Fibroblast of upper back skin (primary cell): ENCODE measurements at regions not wholly inside any gene's neighbourhood (a gene's known extent, or its start where the extent isn't known, plus 50 kb on each side); places are given as distances from the start of the nearest gene placed in this dataset.
"Not testable (repeated sequence)": the region's sequence is repeated elsewhere in the genome, so short reads cannot be mapped to it uniquely, and the experiment has no call there.

Experiments
- DNase-seq: peaks from one replicate; pipeline ENCODE4 v3.0.0-alpha.2; 2013

GRCh38 chr16:86337581-86338402 lies 172.5 kb upstream of the FOXF1 start:
- no peak for DNase-seq

GRCh38 chr16:86338403-86339115 lies 171.8 kb upstream of the FOXF1 start:
- DNase-seq, result no peak

GRCh38 chr16:86342161-86342834 lies 168.0 kb upstream of the FOXF1 start:
- DNase-seq, result no peak

GRCh38 chr16:86343027-86343795 lies 167.1 kb upstream of the FOXF1 start:
- DNase-seq, result peak; percentile 66

- peak; percentile 33 for DNase-seq
Measured at GRCh38 chr16:86343796-86344585, 166.3 kb upstream of the FOXF1 start.

- DNase-seq, result no peak
Measured at GRCh38 chr16:86344586-86344871, 165.8 kb upstream of the FOXF1 start.

GRCh38 chr16:86344881-86345280 lies 165.4 kb upstream of the FOXF1 start:
- no peak for DNase-seq

- DNase-seq, result no peak
Measured at GRCh38 chr16:86345516-86345915, 164.8 kb upstream of the FOXF1 start.

GRCh38 chr16:86346034-86346433 lies 164.3 kb upstream of the FOXF1 start:
- no peak for DNase-seq

- no peak for DNase-seq
Measured at GRCh38 chr16:86347090-86347489, 163.2 kb upstream of the FOXF1 start.

GRCh38 chr16:86347916-86348555 lies 162.3 kb upstream of the FOXF1 start:
- DNase-seq, result no peak

GRCh38 chr16:86349338-86349900 lies 160.9 kb upstream of the FOXF1 start:
- no peak for DNase-seq

- no peak for DNase-seq
Measured at GRCh38 chr16:86350289-86350688, 160.0 kb upstream of the FOXF1 start.

GRCh38 chr16:86351041-86351784 lies 159.1 kb upstream of the FOXF1 start:
- DNase-seq, result no peak

- not testable (repeated sequence) for DNase-seq
Measured at GRCh38 chr16:86351785-86352139, 158.6 kb upstream of the FOXF1 start.

GRCh38 chr16:86353148-86353547 lies 157.2 kb upstream of the FOXF1 start:
- DNase-seq, result peak; percentile 38

GRCh38 chr16:86353948-86354347 lies 156.4 kb upstream of the FOXF1 start:
- DNase-seq, result no peak

GRCh38 chr16:86354641-86355513 lies 155.4 kb upstream of the FOXF1 start:
- DNase-seq, result peak; percentile 58

GRCh38 chr16:86355531-86355930 lies 154.8 kb upstream of the FOXF1 start:
- DNase-seq, result peak; percentile 80

GRCh38 chr16:86355951-86356350 lies 154.4 kb upstream of the FOXF1 start:
- no peak for DNase-seq
